Psoas muscle (tissue), 7 donors: ENCODE measurements at regions not wholly inside any gene's neighbourhood (a gene's known extent, or its start where the extent isn't known, plus 50 kb on each side); places are given as distances from the start of the nearest gene placed in this dataset.

ENCODE experiments used
- ATAC-seq, 4 donors: fragments of 200-7000 bp; cut with Tn5 transposase; one replicate each; pipeline ENCODE4 v1.9.1; 2020; ENCODE audit warnings: moderate library complexity in 3 of 4, mild to moderate bottlenecking in 2 of 4
- DNase-seq, 2 donors: peaks; one replicate each; pipeline ENCODE4 v3.0.0-alpha.2; 2020
- H3K27ac ChIP-seq: fragments of 200-600 bp; one replicate; pipeline ENCODE4 v1.8.0; 2022
- H3K27me3 ChIP-seq, 3 donors: fragments of 200-600 bp in 1 of 3; one replicate each; pipeline versions ENCODE4 v1.6.1 to v1.8.0; 2013 to 2022; ENCODE audit warnings: low read length in 2 of 3, mild to moderate bottlenecking in 2 of 3, moderate library complexity in 1 of 3; ENCODE audit not compliant: insufficient read depth in 3 of 3
- H3K36me3 ChIP-seq, 2 donors: fragments of 200-600 bp in 1 of 2; one replicate each; pipeline versions ENCODE4 v1.6.1 to v1.8.0; 2013 to 2022; ENCODE audit warnings: low read depth in 1 of 2, mild to moderate bottlenecking in 1 of 2, moderate library complexity in 1 of 2; ENCODE audit not compliant: insufficient read depth in 1 of 2
- H3K4me1 ChIP-seq: fragments of 200-600 bp; one replicate; pipeline ENCODE4 v1.8.0; 2022
- H3K4me3 ChIP-seq: fragments of 200-600 bp; one replicate; pipeline ENCODE4 v1.8.0; 2022; ENCODE audit warnings: mild to moderate bottlenecking
- H3K9me3 ChIP-seq: fragments of 200-600 bp; one replicate; pipeline ENCODE4 v1.8.0; 2022
- CTCF ChIP-seq: fragments of 200-600 bp; IDR thresholded peaks from one replicate; pipeline ENCODE4 v1.8.0; 2022; ENCODE audit warnings: antibody characterized with exemption
- WGBS, 3 donors: extraction: QIAGEN DNeasy Blood & Tissue Kit; methylation state at CpG; one replicate each; pipeline versions ENCODE4 v1.1.6 to v1.1.7; 2013; 5-methylcytosine and 5-hydroxymethylcytosine counted together
- intact Hi-C, 2 donors: fragments of 100-400 bp; cut with DNase I; formaldehyde crosslinking; loops; one replicate each; pipeline versions ENCODE4 v1.11.0 to v1.14.2; 2022
- donor health status: healthy with polysubstance abuse.
- donor health status: DM: no; HTN: no; CAD: no; lungs with moderate emphysema.
- donor health status: Bipolar disorder and iron deficiency.
- donor health status: healthy.
- donor health status: DM: yes; HTN: yes; CAD: no.
- donor health status: DM: no; HTN: no; CAD: no.
- donor health status: DM: yes; HTN: yes; CAD: no.

- Histone ChIP-seq H3K4me3 (no peak overlapping the region), H3K27ac (no peak overlapping the region), H3K4me1 (no peaks in the 10 kb centered on the region), H3K36me3 (no peaks in the 10 kb centered on the region), H3K27me3 (no peaks in the 10 kb centered on the region), H3K9me3 (no peaks in the 10 kb centered on the region)
- WGBS, 3 donors, result 67 to 72% (median 68%) methylated on average over 3 of the region's 3 CpGs
- ATAC-seq, result no peak
- intact Hi-C loops, result no loop called here
- DNase-seq, result no peak
- TF ChIP-seq CTCF, result no peak
Observed at GRCh38 chr14:27916326-27916725, 850.3 kb upstream of the FOXG1 start.

- Histone ChIP-seq H3K9me3 (no peaks in the 10 kb centered on the region), H3K4me1 (no peaks in the 10 kb centered on the region), H3K27ac (no peak overlapping the region), H3K27me3 (no peaks in the 10 kb centered on the region), H3K4me3 (no peak overlapping the region), H3K36me3 (no peaks in the 10 kb centered on the region)
- no peak for DNase-seq
- intact Hi-C loops, result no loop called here
- TF ChIP-seq CTCF, result no peak
- ATAC-seq, result no peak
- 69 to 80% (median 78%) methylated on average over 3 of the region's 3 CpGs for WGBS, 3 donors
Observed at GRCh38 chr14:27917896-27918295, 848.7 kb upstream of the FOXG1 start.

- Histone ChIP-seq H3K27me3 (no peaks in the 10 kb centered on the region), H3K36me3 (no peaks in the 10 kb centered on the region), H3K4me3 (no peak overlapping the region), H3K4me1 (no peaks in the 10 kb centered on the region), H3K27ac (no peak overlapping the region), H3K9me3 (no peaks in the 10 kb centered on the region)
- intact Hi-C loops, result no loop called here
- no peak for TF ChIP-seq CTCF
- no peak for ATAC-seq
- no peak for DNase-seq
Observed at GRCh38 chr14:27927519-27927918, 839.1 kb upstream of the FOXG1 start.

GRCh38 chr14:27929797-27930347, 836.7 kb upstream of the FOXG1 start:
- 81 to 97% (median 83%) methylated on average over 1 of the region's 1 CpG for WGBS, 3 donors
- no peak for ATAC-seq
- Histone ChIP-seq H3K36me3 (no peaks in the 10 kb centered on the region), H3K4me3 (no peak overlapping the region), H3K27me3 (no peaks in the 10 kb centered on the region), H3K27ac (no peak overlapping the region), H3K4me1 (no peaks in the 10 kb centered on the region), H3K9me3 (no peaks in the 10 kb centered on the region)
- intact Hi-C loops, result no loop called here
- no peak for DNase-seq
- TF ChIP-seq CTCF, result no peak

GRCh38 chr14:27938392-27938791, 828.2 kb upstream of the FOXG1 start:
- H3K36me3 ChIP-seq, result no peaks in the 10 kb centered on the region
- WGBS, 3 donors, result 56 to 63% (median 60%) methylated on average over 1 of the region's 1 CpG
- TF ChIP-seq CTCF, result no peak
- no peak overlapping the region for H3K4me3 ChIP-seq
- no peaks in the 10 kb centered on the region for H3K4me1 ChIP-seq
- no peak overlapping the region for H3K27ac ChIP-seq
- DNase-seq (no peak), ATAC-seq (no peak)
- H3K9me3 ChIP-seq, result no peaks in the 10 kb centered on the region
- H3K27me3 ChIP-seq, result no peaks in the 10 kb centered on the region
- intact Hi-C loops, result no loop called here
